ENCODE measurements at regions not wholly inside any gene's neighbourhood (a gene's known extent, or its start where the extent isn't known, plus 50 kb on each side); places are given as distances from the start of the nearest gene placed in this dataset.

DNA sequence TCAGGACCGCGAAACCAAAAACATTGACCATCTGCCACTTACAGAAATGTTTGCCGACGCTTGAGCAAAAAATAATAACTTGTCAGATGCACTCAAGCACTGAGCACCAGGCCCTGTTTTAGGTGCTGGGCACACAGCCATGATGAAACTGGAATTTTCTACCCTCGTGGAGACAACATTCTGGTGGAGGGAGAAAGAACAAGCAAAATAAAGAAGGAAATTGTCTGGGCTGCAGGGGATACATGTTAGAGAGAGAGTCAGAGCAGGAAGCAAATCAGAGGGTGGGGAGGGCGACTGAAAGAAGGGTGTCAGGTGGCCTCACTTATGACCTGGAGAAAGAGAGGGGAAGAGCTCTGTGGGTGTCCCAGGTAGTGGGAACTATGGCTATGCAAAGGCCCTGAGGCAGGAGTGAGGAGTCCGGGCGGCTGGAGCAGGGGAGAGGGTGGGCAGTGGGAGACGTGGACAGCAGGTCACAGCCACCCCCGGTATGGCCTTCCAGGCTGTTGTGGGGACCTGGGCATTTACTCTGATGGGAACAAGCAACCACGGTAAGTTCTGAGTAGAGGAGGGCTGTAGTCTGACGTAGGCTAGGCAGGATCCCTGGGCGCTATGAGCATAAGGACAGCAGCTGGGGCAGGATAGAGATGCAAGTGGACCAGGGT lies 78.8 kb downstream of the MYEOV start:
- H3K4me3 ChIP-seq, result no peak overlapping the region
- H3K4me1 Mint-ChIP-seq, result peaks cover 3% of the 10 kb centered on the region
- peaks cover 16% of the 10 kb centered on the region for H3K9me3 Mint-ChIP-seq
- TF ChIP-seq EZH2 (IDR thresholded peaks at IDR 0.05) (no peak), EZH2phosphoT487 (IDR thresholded peaks at IDR 0.05) (no peak)
- TF ChIP-seq, protein P1, sequence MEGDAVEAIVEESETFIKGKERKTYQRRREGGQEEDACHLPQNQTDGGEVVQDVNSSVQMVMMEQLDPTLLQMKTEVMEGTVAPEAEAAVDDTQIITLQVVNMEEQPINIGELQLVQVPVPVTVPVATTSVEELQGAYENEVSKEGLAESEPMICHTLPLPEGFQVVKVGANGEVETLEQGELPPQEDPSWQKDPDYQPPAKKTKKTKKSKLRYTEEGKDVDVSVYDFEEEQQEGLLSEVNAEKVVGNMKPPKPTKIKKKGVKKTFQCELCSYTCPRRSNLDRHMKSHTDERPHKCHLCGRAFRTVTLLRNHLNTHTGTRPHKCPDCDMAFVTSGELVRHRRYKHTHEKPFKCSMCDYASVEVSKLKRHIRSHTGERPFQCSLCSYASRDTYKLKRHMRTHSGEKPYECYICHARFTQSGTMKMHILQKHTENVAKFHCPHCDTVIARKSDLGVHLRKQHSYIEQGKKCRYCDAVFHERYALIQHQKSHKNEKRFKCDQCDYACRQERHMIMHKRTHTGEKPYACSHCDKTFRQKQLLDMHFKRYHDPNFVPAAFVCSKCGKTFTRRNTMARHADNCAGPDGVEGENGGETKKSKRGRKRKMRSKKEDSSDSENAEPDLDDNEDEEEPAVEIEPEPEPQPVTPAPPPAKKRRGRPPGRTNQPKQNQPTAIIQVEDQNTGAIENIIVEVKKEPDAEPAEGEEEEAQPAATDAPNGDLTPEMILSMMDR (IDR thresholded peaks at IDR 0.05), result no peak
- no peaks in the 10 kb centered on the region for H3K79me2 ChIP-seq (ENCODE audit: low read depth)
- no peak overlapping the region for H3K27ac Mint-ChIP-seq
- H3K4me2 ChIP-seq, result no peak overlapping the region
- H3K36me3 ChIP-seq, result no peaks in the 10 kb centered on the region
- H3K9ac ChIP-seq, result no peak overlapping the region
- H3K9me3 ChIP-seq (ENCODE audit: low read depth), result no peaks in the 10 kb centered on the region
- no peaks in the 10 kb centered on the region for H3K36me3 Mint-ChIP-seq
- no peak overlapping the region for H3K4me3 Mint-ChIP-seq
- no peak for DNase-seq (ENCODE audit: low spot score)
- no peak overlapping the region for H2AFZ ChIP-seq (replicated peaks)
- no peak overlapping the region for H3K27ac ChIP-seq
- H4K20me1 ChIP-seq (ENCODE audit: low read depth), result no peaks in the 10 kb centered on the region
- H3K27me3 Mint-ChIP-seq (ENCODE audit: insufficient read depth, low read depth), result peaks cover 18% of the 10 kb centered on the region
- H3F3A ChIP-seq (ENCODE audit: low read depth), result no peaks in the 10 kb centered on the region
- H3K27me3 ChIP-seq, result no peaks in the 10 kb centered on the region
- H3K4me1 ChIP-seq, result no peaks in the 10 kb centered on the region

GRCh38 chr11:69373251-69373635 lies 79.3 kb downstream of the MYEOV start:
- Histone ChIP-seq H4K20me1 (ENCODE audit: low read depth) (no peaks in the 10 kb centered on the region), H3K79me2 (ENCODE audit: low read depth) (no peaks in the 10 kb centered on the region), H2AFZ (replicated peaks) (no peak overlapping the region), H3K9ac (no peak overlapping the region), H3F3A (ENCODE audit: low read depth) (no peaks in the 10 kb centered on the region), H3K4me1 (no peaks in the 10 kb centered on the region), H3K9me3 (ENCODE audit: low read depth) (no peaks in the 10 kb centered on the region), H3K4me2 (no peak overlapping the region), H3K36me3 (no peaks in the 10 kb centered on the region), H3K27ac (no peak overlapping the region), H3K4me3 (no peak overlapping the region), H3K27me3 (no peaks in the 10 kb centered on the region)
- H3K27me3 Mint-ChIP-seq (ENCODE audit: insufficient read depth, low read depth), result peaks cover 19% of the 10 kb centered on the region
- no peak overlapping the region for H3K4me3 Mint-ChIP-seq
- H3K27ac Mint-ChIP-seq, result no peak overlapping the region
- no peak for TF ChIP-seq EZH2phosphoT487 (IDR thresholded peaks at IDR 0.05)
- no peak for TF ChIP-seq EZH2 (IDR thresholded peaks at IDR 0.05)
- TF ChIP-seq, protein P1 (IDR thresholded peaks at IDR 0.05), result no peak
- H3K4me1 Mint-ChIP-seq, result peaks cover 3% of the 10 kb centered on the region
- DNase-seq (ENCODE audit: low spot score), result no peak
- peaks cover 16% of the 10 kb centered on the region for H3K9me3 Mint-ChIP-seq
- H3K36me3 Mint-ChIP-seq, result no peaks in the 10 kb centered on the region

DNA sequence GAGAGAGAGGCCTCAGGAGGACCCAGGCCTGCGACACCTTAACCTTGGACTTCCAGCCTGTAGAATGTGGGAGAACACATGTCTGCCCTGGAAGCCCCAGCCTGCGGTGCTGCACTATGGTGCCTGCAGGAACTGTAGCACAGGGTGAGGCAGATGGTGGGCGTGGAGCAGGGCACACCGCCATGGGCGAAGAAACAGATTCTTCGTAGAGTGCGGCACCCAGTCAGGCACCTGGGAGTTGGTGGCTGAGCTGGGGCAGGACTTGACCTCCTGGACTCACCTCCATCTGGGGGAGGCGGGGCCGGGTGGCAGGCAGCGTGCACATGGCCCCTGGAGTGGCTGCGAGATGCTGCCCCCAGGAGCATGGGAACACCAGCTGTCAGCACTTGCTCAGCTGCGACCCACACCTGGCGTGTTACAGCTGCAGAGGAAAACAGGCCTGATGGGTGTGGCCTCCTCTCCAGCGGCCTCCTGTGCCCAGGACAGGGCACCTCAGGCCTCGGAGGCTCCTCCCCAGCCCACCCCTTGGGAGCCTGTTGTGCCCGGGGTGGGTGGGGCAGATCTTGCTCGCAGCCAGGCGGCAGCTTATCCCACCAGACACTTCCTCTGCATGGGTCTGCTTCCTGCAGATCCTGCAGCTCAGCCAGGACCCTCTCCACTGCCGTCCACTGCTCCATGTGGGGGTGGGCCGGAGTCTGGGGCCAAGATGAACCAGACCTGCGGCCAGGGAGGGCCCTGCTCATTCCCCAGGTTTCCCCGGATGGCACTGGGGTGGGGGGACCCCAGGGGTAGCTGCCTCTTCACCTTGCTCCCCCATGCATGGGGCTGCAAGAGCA lies 80.4 kb downstream of the MYEOV start:
- H3K36me3 Mint-ChIP-seq, result no peaks in the 10 kb centered on the region
- Histone ChIP-seq H3K9ac (no peak overlapping the region), H3F3A (ENCODE audit: low read depth) (no peaks in the 10 kb centered on the region), H4K20me1 (ENCODE audit: low read depth) (no peaks in the 10 kb centered on the region), H3K4me2 (no peak overlapping the region), H3K4me3 (no peak overlapping the region), H3K79me2 (ENCODE audit: low read depth) (no peaks in the 10 kb centered on the region), H3K27ac (no peak overlapping the region), H3K4me1 (no peaks in the 10 kb centered on the region), H2AFZ (replicated peaks) (no peak overlapping the region), H3K9me3 (ENCODE audit: low read depth) (no peaks in the 10 kb centered on the region), H3K27me3 (no peaks in the 10 kb centered on the region), H3K36me3 (no peaks in the 10 kb centered on the region)
- TF ChIP-seq, protein P1 (IDR thresholded peaks at IDR 0.05), result no peak
- TF ChIP-seq EZH2phosphoT487 (IDR thresholded peaks at IDR 0.05) (no peak), EZH2 (IDR thresholded peaks at IDR 0.05) (no peak)
- DNase-seq (ENCODE audit: low spot score), result no peak
- no peak overlapping the region for H3K4me3 Mint-ChIP-seq
- no peak overlapping the region for H3K27ac Mint-ChIP-seq
- peaks cover 18% of the 10 kb centered on the region for H3K27me3 Mint-ChIP-seq (ENCODE audit: insufficient read depth, low read depth)
- H3K9me3 Mint-ChIP-seq, result peaks cover 10% of the 10 kb centered on the region
- H3K4me1 Mint-ChIP-seq, result peaks cover 5% of the 10 kb centered on the region
